ENCODE measurements at regions not wholly inside any gene's neighbourhood (a gene's known extent, or its start where the extent isn't known, plus 50 kb on each side); places are given as distances from the start of the nearest gene placed in this dataset.

GRCh38 chr2:66897691-66898150, 462.8 kb downstream of the MEIS1 start:
- no peaks in the 10 kb centered on the region for H3K79me1 ChIP-seq (ENCODE audit: low read length)
- no CpG with 5 or more reads among the region's 2 CpGs for WGBS (ENCODE audit: extremely low coverage, insufficient coverage, insufficient read length)
- no peak overlapping the region for H4K91ac ChIP-seq (ENCODE audit: low read depth, low read length)
- no peak overlapping the region for H3K18ac ChIP-seq (ENCODE audit: low read length)
- H3K4me3 ChIP-seq (ENCODE audit: low read depth, low read length) = no peak overlapping the region
- no peak overlapping the region for H4K8ac ChIP-seq (ENCODE audit: low read depth, low read length)
- no peak overlapping the region for H4K12ac ChIP-seq (ENCODE audit: low read depth, low read length)
- no peak overlapping the region for H3K27ac ChIP-seq (ENCODE audit: low read depth, low read length)
- H3K79me2 ChIP-seq (ENCODE audit: control insufficient read depth, insufficient read depth, low read length, poor library complexity) = no peaks in the 10 kb centered on the region
- H3K27me3 ChIP-seq (ENCODE audit: insufficient read depth, low read length) = no peaks in the 10 kb centered on the region
- H3K4me1 ChIP-seq (ENCODE audit: control insufficient read depth in 1 of 2, insufficient read depth in 2 of 2, low read length in 2 of 2) = no peaks in the 10 kb centered on the region
- H2AFZ ChIP-seq (ENCODE audit: insufficient read depth, low read length, poor library complexity) = no peak overlapping the region
- H2BK5ac ChIP-seq (ENCODE audit: low read depth, low read length, poor library complexity) = no peak overlapping the region
- no peak overlapping the region for H3K9ac ChIP-seq (ENCODE audit: low read length)
- H3K4ac ChIP-seq (ENCODE audit: low read depth, low read length) = no peak overlapping the region
- no peak for DNase-seq
- no peaks in the 10 kb centered on the region for H3K36me3 ChIP-seq (ENCODE audit: control insufficient read depth in 1 of 2, insufficient read depth in 2 of 2, low read length in 2 of 2)
- H2BK12ac ChIP-seq (ENCODE audit: low read length) = no peak overlapping the region
- no peaks in the 10 kb centered on the region for H3K9me3 ChIP-seq (ENCODE audit: insufficient read depth, low read depth, low read length)
- H3K4me2 ChIP-seq (ENCODE audit: low read length) = no peak overlapping the region
- H2AK5ac ChIP-seq (ENCODE audit: low read length) = no peak overlapping the region
- H3K14ac ChIP-seq (ENCODE audit: low read length) = no peak overlapping the region
- no peak overlapping the region for H3K23ac ChIP-seq (ENCODE audit: low read length)
- H2BK120ac ChIP-seq (ENCODE audit: insufficient read depth, low read length, poor library complexity) = no peak overlapping the region

GRCh38 chr2:66899109-66899508, 464.2 kb downstream of the MEIS1 start:
- Histone ChIP-seq H3K27me3 (ENCODE audit: insufficient read depth, low read length) (no peaks in the 10 kb centered on the region), H3K9ac (ENCODE audit: low read length) (no peak overlapping the region), H3K23ac (ENCODE audit: low read length) (no peak overlapping the region), H2AFZ (ENCODE audit: insufficient read depth, low read length, poor library complexity) (no peak overlapping the region), H3K4ac (ENCODE audit: low read depth, low read length) (no peak overlapping the region), H3K18ac (ENCODE audit: low read length) (no peak overlapping the region), H2BK5ac (ENCODE audit: low read depth, low read length, poor library complexity) (no peak overlapping the region), H4K91ac (ENCODE audit: low read depth, low read length) (no peak overlapping the region), H4K12ac (ENCODE audit: low read depth, low read length) (no peak overlapping the region), H3K4me3 (ENCODE audit: low read depth, low read length) (no peak overlapping the region), H3K27ac (ENCODE audit: low read depth, low read length) (no peak overlapping the region), H3K4me1 (ENCODE audit: control insufficient read depth in 1 of 2, insufficient read depth in 2 of 2, low read length in 2 of 2) (no peaks in the 10 kb centered on the region), H2BK120ac (ENCODE audit: insufficient read depth, low read length, poor library complexity) (no peak overlapping the region), H4K8ac (ENCODE audit: low read depth, low read length) (no peak overlapping the region), H2BK12ac (ENCODE audit: low read length) (no peak overlapping the region), H3K79me1 (ENCODE audit: low read length) (no peaks in the 10 kb centered on the region), H3K9me3 (ENCODE audit: insufficient read depth, low read depth, low read length) (no peaks in the 10 kb centered on the region), H3K79me2 (ENCODE audit: control insufficient read depth, insufficient read depth, low read length, poor library complexity) (no peaks in the 10 kb centered on the region), H3K36me3 (ENCODE audit: control insufficient read depth in 1 of 2, insufficient read depth in 2 of 2, low read length in 2 of 2) (no peaks in the 10 kb centered on the region), H3K4me2 (ENCODE audit: low read length) (no peak overlapping the region), H2AK5ac (ENCODE audit: low read length) (no peak overlapping the region), H3K14ac (ENCODE audit: low read length) (no peak overlapping the region)
- no peak for DNase-seq
- WGBS (ENCODE audit: extremely low coverage, insufficient coverage, insufficient read length) = no CpG with 5 or more reads among the region's 2 CpGs

- H4K12ac ChIP-seq (ENCODE audit: low read depth, low read length) = no peak overlapping the region
- no peak overlapping the region for H3K23ac ChIP-seq (ENCODE audit: low read length)
- H3K18ac ChIP-seq (ENCODE audit: low read length) = no peak overlapping the region
- no peak overlapping the region for H3K4ac ChIP-seq (ENCODE audit: low read depth, low read length)
- no peak overlapping the region for H3K14ac ChIP-seq (ENCODE audit: low read length)
- H3K4me2 ChIP-seq (ENCODE audit: low read length) = no peak overlapping the region
- no peak for DNase-seq
- H2AK5ac ChIP-seq (ENCODE audit: low read length) = no peak overlapping the region
- no peaks in the 10 kb centered on the region for H3K79me2 ChIP-seq (ENCODE audit: control insufficient read depth, insufficient read depth, low read length, poor library complexity)
- no peaks in the 10 kb centered on the region for H3K4me1 ChIP-seq (ENCODE audit: control insufficient read depth in 1 of 2, insufficient read depth in 2 of 2, low read length in 2 of 2)
- no peak overlapping the region for H3K27ac ChIP-seq (ENCODE audit: low read depth, low read length)
- H3K79me1 ChIP-seq (ENCODE audit: low read length) = no peaks in the 10 kb centered on the region
- no peak overlapping the region for H4K8ac ChIP-seq (ENCODE audit: low read depth, low read length)
- H2BK12ac ChIP-seq (ENCODE audit: low read length) = no peak overlapping the region
- no peaks in the 10 kb centered on the region for H3K36me3 ChIP-seq (ENCODE audit: control insufficient read depth in 1 of 2, insufficient read depth in 2 of 2, low read length in 2 of 2)
- no peaks in the 10 kb centered on the region for H3K9me3 ChIP-seq (ENCODE audit: insufficient read depth, low read depth, low read length)
- H2BK120ac ChIP-seq (ENCODE audit: insufficient read depth, low read length, poor library complexity) = no peak overlapping the region
- no peaks in the 10 kb centered on the region for H3K27me3 ChIP-seq (ENCODE audit: insufficient read depth, low read length)
- H2AFZ ChIP-seq (ENCODE audit: insufficient read depth, low read length, poor library complexity) = no peak overlapping the region
- H2BK5ac ChIP-seq (ENCODE audit: low read depth, low read length, poor library complexity) = no peak overlapping the region
- no peak overlapping the region for H3K9ac ChIP-seq (ENCODE audit: low read length)
- no peak overlapping the region for H4K91ac ChIP-seq (ENCODE audit: low read depth, low read length)
- no peak overlapping the region for H3K4me3 ChIP-seq (ENCODE audit: low read depth, low read length)
Measured at GRCh38 chr2:66899648-66900047, 464.7 kb downstream of the MEIS1 start.

- H3K4ac ChIP-seq (ENCODE audit: low read depth, low read length) = no peak overlapping the region
- no peak overlapping the region for H4K8ac ChIP-seq (ENCODE audit: low read depth, low read length)
- H3K4me2 ChIP-seq (ENCODE audit: low read length) = no peak overlapping the region
- H2BK120ac ChIP-seq (ENCODE audit: insufficient read depth, low read length, poor library complexity) = no peak overlapping the region
- no peak overlapping the region for H3K4me3 ChIP-seq (ENCODE audit: low read depth, low read length)
- no peak overlapping the region for H3K23ac ChIP-seq (ENCODE audit: low read length)
- no peak overlapping the region for H3K14ac ChIP-seq (ENCODE audit: low read length)
- no peak overlapping the region for H2AFZ ChIP-seq (ENCODE audit: insufficient read depth, low read length, poor library complexity)
- no peak overlapping the region for H2BK12ac ChIP-seq (ENCODE audit: low read length)
- no peak overlapping the region for H2AK5ac ChIP-seq (ENCODE audit: low read length)
- H4K91ac ChIP-seq (ENCODE audit: low read depth, low read length) = no peak overlapping the region
- no CpG with 5 or more reads among the region's 3 CpGs for WGBS (ENCODE audit: extremely low coverage, insufficient coverage, insufficient read length)
- H2BK5ac ChIP-seq (ENCODE audit: low read depth, low read length, poor library complexity) = no peak overlapping the region
- no peaks in the 10 kb centered on the region for H3K36me3 ChIP-seq (ENCODE audit: control insufficient read depth in 1 of 2, insufficient read depth in 2 of 2, low read length in 2 of 2)
- no peak overlapping the region for H4K12ac ChIP-seq (ENCODE audit: low read depth, low read length)
- H3K9me3 ChIP-seq (ENCODE audit: insufficient read depth, low read depth, low read length) = no peaks in the 10 kb centered on the region
- H3K18ac ChIP-seq (ENCODE audit: low read length) = no peak overlapping the region
- no peak overlapping the region for H3K9ac ChIP-seq (ENCODE audit: low read length)
- no peaks in the 10 kb centered on the region for H3K79me1 ChIP-seq (ENCODE audit: low read length)
- H3K79me2 ChIP-seq (ENCODE audit: control insufficient read depth, insufficient read depth, low read length, poor library complexity) = no peaks in the 10 kb centered on the region
- no peaks in the 10 kb centered on the region for H3K27me3 ChIP-seq (ENCODE audit: insufficient read depth, low read length)
- peak in 1 of 2 donors; percentile 6 for DNase-seq
- no peaks in the 10 kb centered on the region for H3K4me1 ChIP-seq (ENCODE audit: control insufficient read depth in 1 of 2, insufficient read depth in 2 of 2, low read length in 2 of 2)
- no peak overlapping the region for H3K27ac ChIP-seq (ENCODE audit: low read depth, low read length)
Measured at GRCh38 chr2:66901344-66901743, 466.4 kb downstream of the MEIS1 start.
